ENCODE measurements at regions not wholly inside any gene's neighbourhood (a gene's known extent, or its start where the extent isn't known, plus 50 kb on each side); places are given as distances from the start of the nearest gene placed in this dataset.

- H3K9me3 ChIP-seq (replicated peaks in 1 of 3): no peaks in the 10 kb centered on the region
- intact Hi-C loops (cut with DNase I): no loop called here
- H3K27me3 ChIP-seq: no peaks in the 10 kb centered on the region
- no peaks in the 10 kb centered on the region for H3K36me3 ChIP-seq (replicated peaks in 1 of 2)
- H3K27ac ChIP-seq: no peak overlapping the region
- no peak overlapping the region for H3K4me3 ChIP-seq
- H3K4me1 ChIP-seq (replicated peaks in 1 of 2): no peaks in the 10 kb centered on the region
- TF ChIP-seq POLR2A (IDR thresholded peaks at IDR 0.05) (no peak), CTCF (IDR thresholded peaks at IDR 0.05) (no peak)
- no peak for DNase-seq
Observed at GRCh38 chr2:56473524-56473923, 289.7 kb downstream of the CCDC85A start.

GRCh38 chr2:56474412-56475158 lies 290.8 kb downstream of the CCDC85A start:
- no peak for DNase-seq
- intact Hi-C loops (cut with DNase I): no loop called here
- no peak for TF ChIP-seq POLR2A (IDR thresholded peaks at IDR 0.05)
- no peak for TF ChIP-seq CTCF (IDR thresholded peaks at IDR 0.05)
- no peak overlapping the region for H3K4me3 ChIP-seq
- H3K9me3 ChIP-seq (replicated peaks in 1 of 3): peaks cover 0 to 4% (median 0%) of the 10 kb centered on the region in 3 donors
- no peaks in the 10 kb centered on the region for H3K4me1 ChIP-seq (replicated peaks in 1 of 2)
- 23 to 30% (median 27%) methylated on average over 4 of the region's 4 CpGs for WGBS, 4 donors
- no peak overlapping the region for H3K27ac ChIP-seq
- H3K36me3 ChIP-seq (replicated peaks in 1 of 2): no peaks in the 10 kb centered on the region
- no peaks in the 10 kb centered on the region for H3K27me3 ChIP-seq

- Histone ChIP-seq H3K4me3 (no peak overlapping the region), H3K27me3 (no peaks in the 10 kb centered on the region), H3K4me1 (replicated peaks in 1 of 2) (no peaks in the 10 kb centered on the region), H3K27ac (no peak overlapping the region), H3K9me3 (replicated peaks in 1 of 3) (peaks cover 0 to 4% (median 0%) of the 10 kb centered on the region in 3 donors), H3K36me3 (replicated peaks in 1 of 2) (no peaks in the 10 kb centered on the region)
- intact Hi-C loops (cut with DNase I): no loop called here
- WGBS, 4 donors: 46 to 60% (median 55%) methylated on average over 2 of the region's 2 CpGs
- no peak for TF ChIP-seq CTCF (IDR thresholded peaks at IDR 0.05)
- no peak for TF ChIP-seq POLR2A (IDR thresholded peaks at IDR 0.05)
- no peak for DNase-seq
Observed at GRCh38 chr2:56475191-56475590, 291.4 kb downstream of the CCDC85A start.

GRCh38 chr2:56476509-56477071 lies 292.8 kb downstream of the CCDC85A start:
- H3K4me1 ChIP-seq (replicated peaks in 1 of 2): no peaks in the 10 kb centered on the region
- intact Hi-C loops (cut with DNase I): no loop called here
- H3K27ac ChIP-seq: no peak overlapping the region
- no peaks in the 10 kb centered on the region for H3K27me3 ChIP-seq
- WGBS, 4 donors: 76 to 78% (median 77%) methylated on average over 8 of the region's 8 CpGs
- H3K36me3 ChIP-seq (replicated peaks in 1 of 2): no peaks in the 10 kb centered on the region
- peaks cover 0 to 4% (median 0%) of the 10 kb centered on the region in 3 donors for H3K9me3 ChIP-seq (replicated peaks in 1 of 3)
- no peak overlapping the region for H3K4me3 ChIP-seq
- DNase-seq: no peak
- TF ChIP-seq POLR2A (IDR thresholded peaks at IDR 0.05) (no peak), CTCF (IDR thresholded peaks at IDR 0.05) (no peak)
